Vagina (tissue), 2 donors: ENCODE measurements at regions not wholly inside any gene's neighbourhood (a gene's known extent, or its start where the extent isn't known, plus 50 kb on each side); places are given as distances from the start of the nearest gene placed in this dataset.

ENCODE experiments used
- POLR2A ChIP-seq, 2 donors: fragments of 450-650 bp; IDR thresholded peaks; one replicate each; pipeline ENCODE4 v1.6.1; 2017; ENCODE audit warnings: antibody characterized with exemption in 2 of 2, mild to moderate bottlenecking in 2 of 2, moderate library complexity in 2 of 2
- TF ChIP-seq, protein P1 (sequence below), 3 experiments: fragments of 450-650 bp in 2 of 3; fragments of 200-600 bp in 1 of 3; sonication (generic) in 1 of 3; IDR thresholded peaks; one replicate each; pipeline ENCODE4 v1.5.1; 2017 to 2019; ENCODE audit warnings: antibody characterized with exemption in 3 of 3, mild to moderate bottlenecking in 2 of 3, moderate library complexity in 2 of 3

DNA sequence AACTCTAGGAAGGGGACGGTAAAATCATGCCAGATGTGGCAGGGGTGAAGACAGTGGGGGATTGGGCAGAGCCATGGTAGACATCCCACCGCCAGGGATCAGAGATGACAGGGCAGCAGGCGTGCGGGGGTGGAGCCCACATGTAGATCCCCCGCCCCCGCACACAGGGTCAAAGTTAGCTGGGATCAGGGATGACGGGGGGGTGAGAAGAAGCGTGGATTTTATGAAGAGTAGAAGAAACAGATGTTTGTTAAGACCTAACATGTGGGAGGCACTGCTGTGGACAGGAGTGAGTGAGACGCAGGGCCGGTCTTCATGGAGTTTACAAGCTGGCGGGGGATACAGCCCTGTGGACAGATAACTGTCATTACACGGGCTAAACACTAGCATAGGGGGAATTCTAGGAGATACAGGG, 154.0 kb upstream of the KLF14 start:
- TF ChIP-seq, protein P1, sequence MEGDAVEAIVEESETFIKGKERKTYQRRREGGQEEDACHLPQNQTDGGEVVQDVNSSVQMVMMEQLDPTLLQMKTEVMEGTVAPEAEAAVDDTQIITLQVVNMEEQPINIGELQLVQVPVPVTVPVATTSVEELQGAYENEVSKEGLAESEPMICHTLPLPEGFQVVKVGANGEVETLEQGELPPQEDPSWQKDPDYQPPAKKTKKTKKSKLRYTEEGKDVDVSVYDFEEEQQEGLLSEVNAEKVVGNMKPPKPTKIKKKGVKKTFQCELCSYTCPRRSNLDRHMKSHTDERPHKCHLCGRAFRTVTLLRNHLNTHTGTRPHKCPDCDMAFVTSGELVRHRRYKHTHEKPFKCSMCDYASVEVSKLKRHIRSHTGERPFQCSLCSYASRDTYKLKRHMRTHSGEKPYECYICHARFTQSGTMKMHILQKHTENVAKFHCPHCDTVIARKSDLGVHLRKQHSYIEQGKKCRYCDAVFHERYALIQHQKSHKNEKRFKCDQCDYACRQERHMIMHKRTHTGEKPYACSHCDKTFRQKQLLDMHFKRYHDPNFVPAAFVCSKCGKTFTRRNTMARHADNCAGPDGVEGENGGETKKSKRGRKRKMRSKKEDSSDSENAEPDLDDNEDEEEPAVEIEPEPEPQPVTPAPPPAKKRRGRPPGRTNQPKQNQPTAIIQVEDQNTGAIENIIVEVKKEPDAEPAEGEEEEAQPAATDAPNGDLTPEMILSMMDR (IDR thresholded peaks at IDR 0.05): no peak
- TF ChIP-seq POLR2A (IDR thresholded peaks at IDR 0.05): no peak
